ENCODE measurements at regions not wholly inside any gene's neighbourhood (a gene's known extent, or its start where the extent isn't known, plus 50 kb on each side); places are given as distances from the start of the nearest gene placed in this dataset.
A peak's percentile ranks its signal among the peaks of the same experiment; 100 is the strongest.
"Not testable (repeated sequence)": the region's sequence is repeated elsewhere in the genome, so short reads cannot be mapped to it uniquely, and the experiment has no call there.

DNA sequence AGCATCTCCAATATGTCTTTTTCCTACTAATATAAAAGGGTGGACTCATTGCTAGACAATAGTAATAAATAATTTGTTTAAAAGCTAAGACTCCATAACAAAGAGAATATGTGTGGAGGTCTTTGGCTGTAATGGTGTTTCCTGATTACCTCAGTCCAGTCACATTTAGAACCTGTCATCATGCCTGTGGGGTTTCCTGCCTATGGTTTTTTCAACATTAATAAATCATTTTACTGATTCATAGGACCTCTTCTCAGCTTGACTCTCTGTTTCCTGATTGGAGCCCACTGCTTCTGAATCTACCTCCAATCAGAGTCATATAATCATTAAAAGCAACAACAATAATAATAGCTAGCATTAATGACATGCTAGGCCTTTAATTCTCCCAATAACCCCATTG is 52.4 kb upstream of the GNAI1 start:
- DNase-seq: no peak

DNA sequence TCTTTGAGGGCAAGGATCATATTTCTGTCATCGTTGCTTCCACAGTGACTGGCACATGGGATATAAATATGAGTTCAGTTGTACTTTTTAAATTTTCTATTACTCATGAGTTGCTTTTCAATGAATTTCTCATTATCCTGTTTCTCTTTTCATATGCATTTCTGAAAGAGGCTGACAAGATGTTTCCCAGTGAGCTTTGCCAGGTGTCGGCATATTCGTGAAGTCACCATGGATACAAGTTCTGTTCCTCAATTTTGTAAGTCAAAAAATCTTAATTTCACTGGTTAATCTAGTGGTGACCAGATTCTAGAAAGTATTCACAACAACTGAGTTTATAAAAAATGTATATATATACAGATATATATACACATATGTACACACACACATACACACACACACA is 55.7 kb upstream of the GNAI1 start:
- DNase-seq: no peak

DNA sequence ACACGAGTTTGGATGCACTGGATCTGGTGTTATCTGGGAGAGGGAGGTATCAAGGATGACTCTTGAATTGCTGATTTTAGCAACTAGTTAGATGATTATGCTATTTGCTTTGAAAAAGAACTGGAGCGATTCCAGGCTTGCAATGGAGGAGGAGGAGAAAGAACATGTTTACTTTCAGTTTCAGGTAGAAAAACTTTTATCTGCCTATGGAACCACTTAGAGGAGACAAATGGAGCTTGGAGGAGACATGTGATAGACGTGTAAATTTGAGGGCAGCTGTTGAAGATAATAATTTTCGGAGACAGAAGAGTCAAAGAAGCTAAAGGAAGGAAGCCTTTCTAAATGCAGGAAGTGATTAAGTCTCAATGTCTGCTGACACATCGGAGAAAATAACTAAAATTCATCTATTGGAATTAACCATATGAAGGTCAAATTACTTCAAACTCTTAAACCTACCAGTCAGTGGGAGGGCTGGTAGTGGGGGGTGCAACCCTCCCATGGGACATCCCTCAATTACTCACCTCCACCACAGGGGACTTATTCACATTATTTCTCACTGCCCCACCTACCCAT is 56.4 kb upstream of the GNAI1 start:
- no peak for DNase-seq

DNA sequence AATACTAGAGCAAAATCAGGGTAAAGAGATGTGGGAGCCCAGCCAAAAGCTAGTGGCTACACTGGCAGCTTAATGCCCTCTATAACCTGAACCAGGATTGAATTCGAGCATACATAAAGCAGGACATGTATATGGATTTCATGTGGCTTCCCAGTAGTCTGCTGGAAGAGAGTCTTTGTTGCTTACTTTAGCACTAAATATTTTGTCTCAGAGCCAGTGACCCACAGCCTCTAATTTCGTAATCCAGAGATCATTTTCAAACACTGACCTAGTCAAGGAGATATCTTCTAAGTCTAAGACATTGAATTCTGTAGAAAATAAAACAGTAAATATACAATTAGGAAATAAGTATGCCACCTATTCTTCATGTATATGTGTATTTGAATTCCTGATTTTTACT is 64.2 kb upstream of the GNAI1 start:
- no peak for DNase-seq

DNA sequence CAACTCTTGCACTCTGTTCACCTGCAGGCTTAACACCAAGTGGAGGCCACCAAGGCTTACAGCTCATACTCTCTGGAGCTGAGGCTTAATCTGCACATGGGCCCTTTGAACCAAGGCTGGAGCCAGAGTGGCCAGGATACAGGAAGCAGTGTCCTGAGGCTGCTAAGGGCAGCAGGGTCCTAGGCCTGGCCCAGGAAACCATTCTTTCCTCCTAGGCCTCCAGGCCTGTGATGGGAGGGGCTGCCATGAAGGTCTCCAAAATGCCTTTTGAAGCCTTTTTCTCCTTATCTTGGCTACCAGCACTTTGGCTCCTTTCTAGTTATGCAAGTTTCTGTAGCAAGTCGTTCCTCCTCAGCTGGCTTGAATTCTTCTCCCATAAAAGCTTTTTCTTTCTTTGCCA is 68.0 kb upstream of the GNAI1 start:
- DNase-seq: no peak

DNA sequence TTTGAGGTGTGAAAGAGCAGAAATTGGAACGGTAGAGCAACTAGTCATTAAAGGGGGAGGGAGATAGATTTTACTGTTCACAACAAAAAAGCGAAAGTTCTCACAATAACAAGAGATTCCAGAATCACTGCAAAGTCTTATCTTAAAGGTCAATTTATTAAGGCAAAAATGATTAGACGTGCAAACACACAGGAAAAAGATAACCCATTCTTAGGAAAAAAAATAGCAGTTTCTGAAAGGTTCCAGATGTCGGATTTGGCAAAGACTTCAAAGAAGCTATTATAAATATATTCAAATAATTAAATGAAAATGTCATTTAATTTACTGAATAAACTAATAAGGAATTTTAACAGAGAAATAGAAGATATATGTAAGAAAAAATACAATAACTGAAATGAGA is 70.8 kb upstream of the GNAI1 start:
- DNase-seq: no peak

DNA sequence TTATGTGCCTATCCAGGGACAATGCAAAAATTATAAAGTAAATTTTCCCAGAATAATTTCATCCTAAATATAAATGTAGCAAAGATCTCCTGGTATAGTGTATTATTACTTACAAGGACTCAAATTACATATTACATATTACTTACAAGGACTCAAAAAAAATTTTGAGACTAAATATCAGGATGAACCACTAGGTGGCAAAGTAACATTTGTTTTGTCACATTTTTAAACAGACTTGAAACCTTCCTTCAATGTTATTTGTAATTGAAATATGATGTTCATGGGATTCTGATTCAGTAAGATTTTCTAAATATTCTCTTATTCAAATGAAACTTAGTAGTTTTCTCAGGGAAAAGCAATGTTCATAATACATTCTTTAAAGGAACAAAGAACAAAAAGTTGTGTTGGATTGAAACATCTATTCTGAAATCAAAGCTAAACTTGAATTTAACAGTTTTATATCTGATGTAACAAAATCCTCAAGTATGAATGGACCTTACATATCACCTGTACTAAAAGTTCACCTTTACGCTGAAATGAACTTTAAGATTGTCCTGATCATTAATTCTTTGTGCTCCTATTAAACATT is 74.3 kb upstream of the GNAI1 start:
- peak; percentile 62 for DNase-seq

DNA sequence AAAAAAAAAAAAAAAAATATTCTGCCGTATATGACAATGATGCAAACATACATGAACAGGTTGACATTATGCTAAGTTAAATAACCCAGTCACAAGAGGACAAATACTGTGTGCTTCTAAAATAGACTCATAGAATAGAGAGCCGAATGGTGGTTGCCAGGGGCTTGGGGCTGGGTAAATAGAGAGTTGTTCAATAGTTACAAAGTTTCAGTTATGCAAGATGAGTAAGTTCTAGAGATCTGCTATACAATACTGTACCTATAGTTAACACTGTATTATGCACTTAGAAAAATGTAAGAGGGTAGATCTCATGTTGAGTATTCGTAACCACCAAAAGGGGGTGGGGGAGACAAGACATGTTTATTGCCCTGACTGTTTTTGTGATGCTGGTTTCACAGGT is 77.1 kb upstream of the GNAI1 start:
- no peak for DNase-seq

DNA sequence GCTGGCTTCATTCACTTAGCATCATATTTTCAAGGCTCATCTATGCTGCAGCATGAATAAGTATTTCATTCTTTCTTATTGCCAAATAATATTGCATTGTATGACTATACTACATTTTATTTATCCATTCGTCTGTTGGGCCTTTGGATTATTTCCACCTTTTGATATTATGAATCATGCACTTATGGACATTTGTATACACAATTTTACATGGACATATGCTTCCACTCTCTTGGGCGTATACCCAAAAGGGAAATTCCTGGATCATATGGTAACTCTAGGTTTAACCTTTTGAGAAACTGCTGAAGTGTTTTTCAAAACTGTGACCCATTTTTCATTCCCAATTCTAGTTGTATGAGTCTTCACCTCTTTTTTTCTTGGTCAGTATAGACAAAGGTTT is 80.3 kb upstream of the GNAI1 start:
- DNase-seq: no peak

DNA sequence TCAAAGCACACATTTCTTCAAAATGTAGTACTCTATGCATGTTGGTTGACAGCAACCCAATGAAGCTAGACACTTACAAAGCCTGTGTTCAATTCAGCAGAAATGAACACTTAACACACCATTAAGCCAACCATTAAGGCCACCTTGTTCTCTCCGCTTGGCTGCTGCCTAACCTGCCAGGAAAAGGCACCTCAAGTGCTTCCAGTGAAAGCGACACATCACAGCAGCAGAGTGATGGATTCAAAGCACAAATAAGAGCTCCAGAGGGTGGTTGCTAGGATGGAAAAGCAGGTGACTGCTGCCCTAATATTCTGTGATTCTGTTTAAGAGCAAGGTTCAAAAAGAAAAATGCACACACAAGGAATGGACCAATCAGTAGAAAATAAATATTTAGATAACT is 81.5 kb upstream of the GNAI1 start:
- DNase-seq: peak; percentile 37

DNA sequence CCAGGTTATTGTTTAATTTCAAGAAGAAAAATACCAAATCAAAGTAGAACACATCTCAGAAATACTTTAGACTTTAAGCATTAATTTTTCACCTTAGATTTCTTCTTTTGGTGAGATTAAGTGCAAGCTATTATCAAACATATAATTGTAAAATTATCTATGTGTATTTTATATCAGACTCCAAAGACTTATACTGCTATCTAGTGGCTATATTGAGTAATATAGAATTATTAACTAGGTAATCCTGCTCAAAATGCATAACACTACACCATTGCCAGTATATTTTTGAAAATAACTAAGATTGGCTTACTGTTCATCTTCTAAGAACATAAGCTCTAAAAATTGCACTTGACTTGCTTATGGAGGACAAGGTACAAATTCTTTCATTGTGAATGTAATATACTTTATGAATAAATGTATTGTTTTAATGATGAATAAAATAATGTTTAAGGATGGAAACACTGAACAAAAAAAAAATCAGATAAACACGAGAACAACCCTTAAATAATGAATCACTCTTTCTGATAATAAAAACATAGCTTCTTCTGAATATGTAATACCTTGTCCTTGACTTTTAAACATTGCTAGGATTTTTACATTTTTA is 86.7 kb upstream of the GNAI1 start:
- DNase-seq: no peak

DNA sequence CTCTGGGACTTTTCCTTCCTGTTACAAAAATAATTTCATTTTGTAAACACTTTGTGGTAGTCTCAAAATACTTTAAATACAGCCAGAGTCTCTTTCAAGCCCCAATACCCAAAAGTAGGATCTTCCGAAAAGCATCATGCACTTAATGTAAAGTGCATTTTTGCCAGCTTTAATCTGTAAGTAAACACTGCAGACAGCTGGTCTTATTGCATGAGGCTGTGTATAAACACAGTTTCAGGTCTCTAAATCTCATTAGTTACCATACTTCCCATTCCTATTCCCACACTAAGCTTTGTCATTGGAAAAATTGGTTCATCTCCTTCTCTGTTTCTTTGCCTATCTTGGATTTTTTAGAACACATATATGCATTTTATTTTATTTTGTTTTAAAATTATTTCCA is 87.6 kb upstream of the GNAI1 start:
- DNase-seq: no peak

DNA sequence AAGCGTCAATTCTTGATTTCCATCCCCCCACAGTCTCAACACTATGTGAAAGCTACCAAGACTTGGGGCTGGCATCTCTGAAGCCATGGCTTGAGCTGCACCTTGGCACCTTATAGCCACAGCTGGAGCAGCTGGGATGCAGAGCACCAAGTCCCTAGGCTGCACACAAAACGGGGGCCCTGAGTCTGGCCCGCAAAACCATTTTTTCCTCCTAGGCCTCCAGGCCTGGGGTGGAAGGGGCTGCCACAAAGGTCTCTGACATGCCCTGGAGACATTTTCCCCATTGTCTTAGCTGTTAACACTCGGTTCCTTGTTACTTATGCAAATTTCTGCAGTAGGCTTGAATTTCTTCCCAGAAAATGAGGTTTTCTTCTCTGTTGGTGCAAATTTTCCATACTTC is 89.8 kb upstream of the GNAI1 start:
- no peak for DNase-seq

DNA sequence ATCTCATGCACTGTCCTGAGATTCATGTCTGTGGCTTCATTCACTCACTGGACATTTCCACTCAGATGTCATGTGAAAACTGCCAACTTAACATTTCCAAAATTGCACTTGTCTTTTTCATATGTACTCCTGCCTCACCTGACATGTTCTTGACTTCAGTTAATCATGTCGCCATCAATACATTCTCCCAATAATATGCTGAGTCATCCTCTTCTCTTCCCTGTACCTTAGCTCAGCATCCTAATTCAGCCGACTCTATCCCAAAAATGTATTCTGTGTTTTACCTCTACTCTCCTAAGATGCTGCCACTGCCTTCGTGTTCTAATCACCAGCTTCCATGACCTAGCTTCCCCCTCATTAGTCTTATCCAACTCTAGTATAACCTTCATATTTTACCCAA is 93.9 kb upstream of the GNAI1 start:
- DNase-seq: no peak

DNA sequence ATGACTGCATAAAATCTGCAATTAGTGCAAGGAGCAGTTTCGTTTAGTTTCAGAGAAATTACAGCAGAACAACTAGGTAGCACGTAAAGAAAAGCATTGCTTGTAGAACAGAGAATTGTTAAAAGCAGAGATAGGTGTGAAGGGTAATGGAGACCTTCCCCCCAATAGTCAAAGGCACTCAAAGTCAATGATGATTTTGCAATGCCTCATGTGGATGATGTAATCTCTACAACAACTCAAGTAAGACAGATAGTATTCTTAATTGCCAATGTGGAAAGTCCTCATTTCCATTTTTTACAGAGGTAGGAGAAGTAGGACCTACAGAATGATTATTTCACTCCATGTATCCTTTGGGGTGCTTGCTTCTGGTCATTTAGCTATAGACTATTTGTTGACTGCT is 94.3 kb upstream of the GNAI1 start:
- DNase-seq: no peak

DNA sequence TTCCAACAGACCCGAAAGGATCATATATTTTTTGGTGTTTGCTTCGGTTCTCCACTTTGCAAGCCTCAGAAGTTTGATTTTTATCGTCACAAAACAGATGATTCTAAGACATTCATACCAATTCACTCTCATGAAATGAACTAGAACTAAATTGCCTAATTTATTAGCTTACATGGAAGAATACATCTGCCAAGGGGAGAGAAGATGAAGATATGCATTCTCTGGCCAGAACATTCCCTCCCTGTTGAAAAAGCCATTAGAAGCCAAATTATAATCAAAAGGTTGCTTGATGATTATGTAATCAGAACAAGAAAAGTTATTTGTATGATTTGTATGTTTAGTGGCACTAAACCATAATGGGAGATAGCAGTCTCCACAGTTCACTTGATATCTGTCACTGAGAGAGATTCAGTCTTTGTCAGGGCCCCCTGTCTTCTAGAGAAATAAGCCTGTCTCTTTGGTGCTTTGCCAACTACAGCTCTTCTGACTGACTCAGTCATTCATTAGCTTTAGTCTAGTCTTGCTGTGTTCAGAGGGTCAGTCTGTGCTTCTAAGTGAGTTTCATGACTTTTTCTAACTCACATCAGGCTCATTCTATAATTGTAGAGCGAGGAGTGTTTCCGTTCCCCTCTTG is 95.3 kb upstream of the GNAI1 start:
- no peak for DNase-seq

DNA sequence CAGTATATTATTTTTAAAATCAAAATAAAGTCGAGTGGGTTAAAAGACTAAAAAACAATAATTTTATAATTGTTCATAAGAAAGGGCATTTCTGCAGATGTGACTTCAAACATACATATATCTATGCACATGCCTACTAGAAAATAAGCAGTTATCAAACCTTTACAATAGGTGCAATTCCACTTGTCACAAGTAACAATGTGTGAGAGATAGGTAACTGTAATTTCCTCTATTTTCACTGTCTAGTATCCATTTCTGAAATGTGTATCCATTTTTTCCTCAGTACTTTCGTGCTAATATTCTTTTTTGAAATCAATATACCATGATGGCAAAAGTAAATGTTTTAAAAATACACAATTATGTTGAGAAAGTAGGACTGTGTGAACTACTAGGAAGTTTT is 96.9 kb upstream of the GNAI1 start:
- no peak for DNase-seq

DNA sequence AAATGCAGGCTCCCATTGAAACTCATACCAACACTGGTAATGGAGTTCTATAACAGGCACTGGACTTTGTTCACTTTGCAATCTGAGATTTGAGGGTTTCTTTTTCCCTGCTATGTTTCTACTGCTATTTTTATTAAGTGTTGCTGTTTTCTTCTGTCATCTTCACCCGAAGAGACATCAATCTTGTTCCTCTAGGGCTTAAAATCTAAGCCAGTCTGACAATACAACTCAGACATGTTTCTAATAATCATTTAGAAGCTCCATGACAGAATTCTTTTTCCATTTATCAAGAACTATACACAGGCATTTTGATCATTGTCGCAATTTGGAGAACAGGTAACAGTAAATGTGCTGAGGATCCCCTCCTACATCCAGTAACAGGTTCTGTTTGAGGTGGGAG is 98.5 kb upstream of the GNAI1 start:
- no peak for DNase-seq

DNA sequence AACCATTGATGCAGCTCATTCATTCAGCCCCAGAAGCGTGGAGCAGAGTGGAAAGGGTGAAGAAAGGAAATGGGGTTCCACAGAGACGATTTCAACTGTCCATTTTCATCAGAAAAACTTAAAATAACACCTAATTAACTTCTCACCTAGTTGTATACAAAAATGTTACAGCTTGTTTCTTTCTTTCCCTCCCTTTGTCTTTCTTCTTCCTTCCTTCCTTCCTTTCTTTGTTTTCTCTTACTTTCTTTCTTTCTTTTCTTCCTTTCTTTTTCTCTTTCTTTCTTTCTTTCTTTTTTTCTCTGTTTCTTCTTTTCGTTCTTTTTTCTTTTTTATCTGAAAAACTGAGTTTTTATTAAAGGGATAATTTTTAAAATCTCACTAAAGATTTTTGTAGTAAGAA is 105.9 kb upstream of the GNAI1 start:
- no peak for DNase-seq

DNA sequence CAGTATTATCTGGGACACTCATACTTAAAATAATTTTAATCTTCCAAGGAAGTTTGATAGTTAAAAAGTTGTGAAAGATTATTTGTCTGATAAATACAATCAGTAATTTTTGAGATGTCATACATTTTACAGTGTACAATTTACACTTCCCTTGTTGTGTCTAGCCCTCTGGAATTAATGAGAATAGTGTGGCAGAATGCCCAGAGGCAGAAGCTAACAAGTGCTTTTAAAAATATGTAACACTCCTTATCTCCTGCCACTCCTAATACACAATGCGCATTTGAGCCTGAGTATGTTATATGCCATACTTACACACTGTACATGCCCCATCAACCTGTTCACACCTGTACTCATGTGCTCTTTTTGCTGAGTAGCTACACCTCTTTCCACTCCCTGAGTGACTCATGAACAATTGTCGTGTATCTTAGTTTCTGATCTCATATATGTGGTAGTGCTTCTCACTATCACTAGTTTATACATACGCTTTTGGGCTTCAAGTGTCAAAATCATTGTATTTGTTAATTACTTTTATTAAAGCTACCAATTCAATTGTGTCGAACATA is 106.9 kb upstream of the GNAI1 start:
- DNase-seq: no peak

DNA sequence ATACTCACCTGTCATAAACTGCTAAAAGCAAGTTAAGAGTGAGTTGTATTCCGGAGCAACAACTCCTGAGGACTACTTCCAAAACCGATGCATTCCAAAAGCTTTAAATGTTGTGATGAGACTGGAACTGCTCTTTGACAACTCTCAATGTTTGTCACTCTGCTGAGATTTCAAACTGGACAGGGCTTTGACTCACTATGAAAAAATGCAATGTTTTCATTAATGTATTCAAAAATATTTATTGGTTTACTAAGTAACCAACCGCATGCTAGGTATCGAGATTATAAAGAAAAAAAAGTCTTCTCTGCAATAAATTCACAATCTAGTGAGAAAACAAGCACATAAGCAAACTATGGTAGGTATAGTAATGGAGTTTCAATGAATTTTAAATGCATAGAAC is 107.9 kb upstream of the GNAI1 start:
- DNase-seq: no peak

DNA sequence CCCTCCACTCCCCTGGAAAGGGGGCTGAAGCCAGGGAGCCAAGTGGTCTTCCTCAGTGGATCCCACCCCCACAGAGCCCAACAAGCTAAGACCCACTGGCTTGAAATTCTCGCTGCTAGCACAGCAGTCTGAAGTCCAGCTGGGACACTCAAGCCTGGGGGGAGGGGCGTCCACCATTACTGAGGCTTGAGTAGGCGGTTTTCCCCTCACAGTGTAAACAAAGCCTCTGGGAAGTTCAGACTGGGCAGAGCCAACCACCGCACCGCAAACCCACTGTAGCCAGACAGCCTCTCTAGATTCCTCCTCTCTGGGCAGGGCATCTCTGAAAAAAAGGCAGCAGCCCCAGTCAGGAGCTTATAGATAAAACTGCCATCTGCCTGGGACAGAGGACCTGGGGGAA is 114.4 kb upstream of the GNAI1 start:
- DNase-seq: not testable (repeated sequence)

DNA sequence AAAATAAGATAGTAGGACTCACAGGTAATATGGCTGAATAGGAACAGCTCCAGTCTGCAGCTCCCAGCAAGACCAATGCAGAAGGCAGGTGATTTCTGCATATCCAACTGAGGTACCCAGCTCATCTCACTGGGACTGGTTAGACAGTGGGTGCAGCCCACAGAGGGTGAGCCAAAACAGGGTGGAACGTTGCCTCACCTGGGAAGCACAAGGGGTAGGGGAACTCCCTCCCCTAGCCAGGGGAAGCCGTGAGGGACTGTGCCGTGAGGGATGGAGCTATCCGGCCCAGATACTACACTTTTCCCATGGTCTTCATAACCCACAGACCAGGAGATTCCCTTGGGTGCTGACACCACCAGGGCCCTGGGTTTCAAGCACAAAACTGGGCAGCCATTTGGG is 114.8 kb upstream of the GNAI1 start:
- DNase-seq: not testable (repeated sequence)
